GM06990 (cell line): ENCODE measurements at regions not wholly inside any gene's neighbourhood (a gene's known extent, or its start where the extent isn't known, plus 50 kb on each side); places are given as distances from the start of the nearest gene placed in this dataset.

Experiments used
- DNase-seq: peaks from one replicate; pipeline ENCODE4 v3.0.0-alpha.2; 2011; ENCODE audit not compliant: insufficient read length; ENCODE audit errors: extremely low read depth
- H3K27me3 ChIP-seq: replicated peaks from 2 replicates; pipeline ENCODE4 v1.6.0; 2011; ENCODE audit warnings: low read length; ENCODE audit not compliant: control insufficient read depth, insufficient read depth
- H3K36me3 ChIP-seq: 2 replicates; pipeline ENCODE4 v1.5.1; 2011; ENCODE audit warnings: low read length; ENCODE audit not compliant: control insufficient read depth, insufficient read depth
- H3K4me3 ChIP-seq: replicated peaks from 2 replicates; pipeline ENCODE4 v1.5.1; 2011; ENCODE audit warnings: low read depth, mild to moderate bottlenecking, control low read depth, low read length
- CTCF ChIP-seq: IDR thresholded peaks from 2 replicates; pipeline ENCODE4 v1.5.1; 2011; ENCODE audit warnings: low read length, control low read depth, mild to moderate bottlenecking, inconsistent platforms; ENCODE audit not compliant: insufficient read depth, poor library complexity, severe bottlenecking

GRCh38 chr2:3065928-3066327 is 311.7 kb downstream of the EIPR1 start:
- Histone ChIP-seq H3K36me3 (no peaks in the 10 kb centered on the region), H3K4me3 (no peak overlapping the region)
- TF ChIP-seq CTCF, result no peak

GRCh38 chr2:3062476-3063260 is 314.9 kb downstream of the EIPR1 start:
- H3K4me3 ChIP-seq, result no peak overlapping the region
- no peaks in the 10 kb centered on the region for H3K36me3 ChIP-seq
- no peak for TF ChIP-seq CTCF
- H3K27me3 ChIP-seq, result no peaks in the 10 kb centered on the region
- DNase-seq, result no peak

More at GRCh38 chr2:3065928-3066327, 311.7 kb downstream of the EIPR1 start:
- H3K27me3 ChIP-seq, result no peaks in the 10 kb centered on the region
- no peak for DNase-seq

GRCh38 chr2:3060049-3060448 is 317.6 kb downstream of the EIPR1 start:
- DNase-seq, result no peak
- Histone ChIP-seq H3K27me3 (no peaks in the 10 kb centered on the region), H3K4me3 (no peak overlapping the region), H3K36me3 (no peaks in the 10 kb centered on the region)
- no peak for TF ChIP-seq CTCF

GRCh38 chr2:3059141-3059925 is 318.3 kb downstream of the EIPR1 start:
- no peak for TF ChIP-seq CTCF
- no peak for DNase-seq
- Histone ChIP-seq H3K36me3 (no peaks in the 10 kb centered on the region), H3K27me3 (no peaks in the 10 kb centered on the region), H3K4me3 (no peak overlapping the region)

GRCh38 chr2:3054066-3054465 is 323.6 kb downstream of the EIPR1 start:
- H3K4me3 ChIP-seq, result no peak overlapping the region
- DNase-seq, result no peak
- no peak for TF ChIP-seq CTCF
- H3K36me3 ChIP-seq, result no peaks in the 10 kb centered on the region
- no peaks in the 10 kb centered on the region for H3K27me3 ChIP-seq
